ENCODE measurements at regions not wholly inside any gene's neighbourhood (a gene's known extent, or its start where the extent isn't known, plus 50 kb on each side); places are given as distances from the start of the nearest gene placed in this dataset.

DNA sequence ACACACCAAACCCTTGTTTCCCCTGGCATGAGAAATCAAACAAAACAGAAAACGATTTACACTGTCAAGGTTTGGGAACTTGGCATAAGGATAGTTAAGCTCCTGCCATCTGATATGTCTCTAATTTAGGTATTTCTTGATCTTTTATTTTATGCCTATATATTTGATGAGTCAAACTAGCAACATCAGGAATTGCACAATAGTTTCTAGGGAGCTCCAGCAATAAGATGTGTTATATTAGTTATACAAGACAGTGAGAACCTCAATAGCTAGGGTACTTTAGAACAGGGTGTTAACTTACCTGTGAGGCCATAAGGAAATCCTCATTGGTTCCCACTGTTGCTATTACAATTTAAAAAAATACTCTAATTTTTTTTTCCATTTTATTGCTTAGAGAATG is 474.2 kb downstream of the GBA3 start:
- no peak overlapping the region for H3K4me2 ChIP-seq (ENCODE audit: low read depth, low read length)
- H3K4me3 ChIP-seq (ENCODE audit: insufficient read depth, low read depth, low read length) = no peak overlapping the region
- H2BK15ac ChIP-seq (ENCODE audit: low read depth, low read length) = no peak overlapping the region
- no peaks in the 10 kb centered on the region for H4K20me1 ChIP-seq (ENCODE audit: insufficient read depth, low read length)
- H3K4ac ChIP-seq (ENCODE audit: low read depth, low read length) = no peak overlapping the region
- no peaks in the 10 kb centered on the region for H3K4me1 ChIP-seq (ENCODE audit: control insufficient read depth, insufficient read depth, low read length)
- DNase-seq = no peak
- H4K5ac ChIP-seq (ENCODE audit: low read depth, low read length) = no peak overlapping the region
- intact Hi-C loops (cut with micrococcal nuclease) = no loop called here
- no TSS peak for BruUV-seq (replicated peaks)
- no peak overlapping the region for H2AK9ac ChIP-seq (replicated peaks; ENCODE audit: low read depth, low read length, poor library complexity)
- no peaks in the 10 kb centered on the region for H3K79me1 ChIP-seq (ENCODE audit: low read depth in 1 of 2, low read length in 2 of 2)
- ChIA-PET POLR2A (ENCODE audit: unreplicated experiment) (no interaction called here), CTCF (no interaction called here)
- H4K91ac ChIP-seq (ENCODE audit: insufficient read depth, low read depth, low read length) = no peak overlapping the region
- no peaks in the 10 kb centered on the region for H3K27me3 ChIP-seq (ENCODE audit: control insufficient read depth, insufficient read depth, low read length)
- dilution Hi-C loops (cut with HindIII; ENCODE audit: low sequenced_read_pairs, unreplicated experiment) = no loop called here
- H3K9ac ChIP-seq (ENCODE audit: low read depth, low read length) = no peak overlapping the region
- no CpG with 5 or more reads among the region's 1 CpG for WGBS, 2 experiments (ENCODE audit: extremely low coverage in 2 of 2, insufficient read length in 1 of 2)
- no peak overlapping the region for H2AK5ac ChIP-seq (ENCODE audit: low read depth, low read length)
- no peak overlapping the region for H3K27ac ChIP-seq (ENCODE audit: insufficient read depth, low read length)
- no peaks in the 10 kb centered on the region for H3K36me3 ChIP-seq (ENCODE audit: control insufficient read depth, insufficient read depth, low read length)
- no peaks in the 10 kb centered on the region for H3K9me3 ChIP-seq (ENCODE audit: control insufficient read depth, insufficient read depth, low read length)
- H3K18ac ChIP-seq (ENCODE audit: low read depth, low read length) = no peak overlapping the region
- no peak overlapping the region for H2BK5ac ChIP-seq (ENCODE audit: low read depth, low read length, poor library complexity, severe bottlenecking)
- no peak overlapping the region for H4K8ac ChIP-seq (ENCODE audit: low read depth in 2 of 2, low read length in 2 of 2)
- no peak overlapping the region for H3K14ac ChIP-seq (replicated peaks; ENCODE audit: low read depth, low read length)
- TF ChIP-seq CEBPB (IDR thresholded peaks at IDR 0.05; ENCODE audit: low read depth, low read length) = peak; percentile 64; the same call in 1 of the 2 replicates
- TF ChIP-seq MXI1 (IDR thresholded peaks at IDR 0.05; ENCODE audit: borderline replicate concordance, low read depth, low read length) = no peak
- TF ChIP-seq, protein P1, sequence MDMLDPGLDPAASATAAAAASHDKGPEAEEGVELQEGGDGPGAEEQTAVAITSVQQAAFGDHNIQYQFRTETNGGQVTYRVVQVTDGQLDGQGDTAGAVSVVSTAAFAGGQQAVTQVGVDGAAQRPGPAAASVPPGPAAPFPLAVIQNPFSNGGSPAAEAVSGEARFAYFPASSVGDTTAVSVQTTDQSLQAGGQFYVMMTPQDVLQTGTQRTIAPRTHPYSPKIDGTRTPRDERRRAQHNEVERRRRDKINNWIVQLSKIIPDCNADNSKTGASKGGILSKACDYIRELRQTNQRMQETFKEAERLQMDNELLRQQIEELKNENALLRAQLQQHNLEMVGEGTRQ (IDR thresholded peaks at IDR 0.05; ENCODE audit: low read depth, low read length) = no peak
- no peak overlapping the region for H2BK20ac ChIP-seq (ENCODE audit: low read depth, low read length)
- no peak overlapping the region for H3K56ac ChIP-seq (ENCODE audit: extremely low read depth, insufficient read depth, low read length)
- no peak overlapping the region for H3K23ac ChIP-seq (ENCODE audit: low read depth, low read length)
- in situ Hi-C loops (cut with MboI; ENCODE audit: low sequenced_read_pairs) = no loop called here
- no peak overlapping the region for H2BK120ac ChIP-seq (ENCODE audit: low read depth, low read length)
- no peak for ATAC-seq (ENCODE audit: low read depth)
- H3K9me1 ChIP-seq (ENCODE audit: insufficient read depth, low read length) = no peaks in the 10 kb centered on the region
- H2AFZ ChIP-seq (replicated peaks; ENCODE audit: low read length, poor library complexity) = no peak overlapping the region
